DND-41 (cell line): ENCODE measurements at regions not wholly inside any gene's neighbourhood (a gene's known extent, or its start where the extent isn't known, plus 50 kb on each side); places are given as distances from the start of the nearest gene placed in this dataset.

ENCODE experiments used
- ATAC-seq: fragments of 200-7000 bp; cut with Tn5 transposase; 3 replicates; pipeline ENCODE4 v1.9.1; 2021; ENCODE audit warnings: low read depth; ENCODE audit not compliant: insufficient read depth
- DNase-seq: peaks from one replicate; pipeline ENCODE4 v3.0.0-alpha.2; 2020
- H2AFZ ChIP-seq: 2 replicates; pipeline ENCODE4 v1.6.0; 2012; ENCODE audit warnings: low read depth, low read length
- H3K27ac ChIP-seq: 2 replicates; pipeline ENCODE4 v1.5.1; 2012; ENCODE audit warnings: low read length, inconsistent platforms
- H3K27me3 ChIP-seq: fragments of 200-600 bp; sonication (generic); 2 replicates; pipeline ENCODE4 v1.6.0; 2012; ENCODE audit warnings: low read length, mild to moderate bottlenecking, inconsistent platforms; ENCODE audit not compliant: insufficient read depth, poor library complexity
- H3K36me3 ChIP-seq: 2 replicates; pipeline ENCODE4 v1.5.1; 2012; ENCODE audit warnings: low read length, inconsistent platforms; ENCODE audit not compliant: insufficient read depth
- H3K4me1 ChIP-seq: 2 replicates; pipeline ENCODE4 v1.5.1; 2012; ENCODE audit warnings: mild to moderate bottlenecking, low read length; ENCODE audit not compliant: insufficient read depth
- H3K4me2 ChIP-seq: 2 replicates; pipeline ENCODE4 v1.6.0; 2012; ENCODE audit warnings: mild to moderate bottlenecking, moderate library complexity, low read length, inconsistent platforms; ENCODE audit not compliant: insufficient read depth
- H3K4me3 ChIP-seq, 2 experiments: fragments of 200-600 bp in 1 of 2; shearing (Covaris generic) in 1 of 2; 2 replicates each; pipeline ENCODE4 v1.5.1; 2012 to 2016; ENCODE audit warnings: inconsistent platforms in 2 of 2, low read length in 2 of 2, mild to moderate bottlenecking in 2 of 2, low read depth in 1 of 2, moderate library complexity in 1 of 2
- H3K79me2 ChIP-seq: 2 replicates; pipeline ENCODE4 v1.6.0; 2012; ENCODE audit warnings: low read length, inconsistent platforms; ENCODE audit not compliant: insufficient read depth
- H3K9ac ChIP-seq: 2 replicates; pipeline ENCODE4 v1.6.0; 2012; ENCODE audit warnings: low read depth, mild to moderate bottlenecking, inconsistent platforms, low read length, moderate library complexity
- H3K9me3 ChIP-seq: 2 replicates; pipeline ENCODE4 v1.5.1; 2012; ENCODE audit warnings: low read length, moderate library complexity, mild to moderate bottlenecking, inconsistent platforms; ENCODE audit not compliant: insufficient read depth, severe bottlenecking
- H4K20me1 ChIP-seq: 2 replicates; pipeline ENCODE4 v1.6.0; 2012; ENCODE audit warnings: low read length; ENCODE audit not compliant: insufficient read depth
- EZH2 ChIP-seq: IDR thresholded peaks from 3 replicates; pipeline ENCODE4 v1.6.1; 2012; ENCODE audit warnings: borderline replicate concordance, low read depth, mild to moderate bottlenecking, moderate library complexity, low read length, inconsistent platforms; ENCODE audit not compliant: severe bottlenecking
- TF ChIP-seq, protein P1 (sequence below): IDR thresholded peaks from 2 replicates; pipeline ENCODE4 v1.5.1; 2012; ENCODE audit warnings: borderline replicate concordance, low read length, moderate library complexity, mild to moderate bottlenecking; ENCODE audit not compliant: poor library complexity, severe bottlenecking; ENCODE audit errors: extremely low read depth

DNA sequence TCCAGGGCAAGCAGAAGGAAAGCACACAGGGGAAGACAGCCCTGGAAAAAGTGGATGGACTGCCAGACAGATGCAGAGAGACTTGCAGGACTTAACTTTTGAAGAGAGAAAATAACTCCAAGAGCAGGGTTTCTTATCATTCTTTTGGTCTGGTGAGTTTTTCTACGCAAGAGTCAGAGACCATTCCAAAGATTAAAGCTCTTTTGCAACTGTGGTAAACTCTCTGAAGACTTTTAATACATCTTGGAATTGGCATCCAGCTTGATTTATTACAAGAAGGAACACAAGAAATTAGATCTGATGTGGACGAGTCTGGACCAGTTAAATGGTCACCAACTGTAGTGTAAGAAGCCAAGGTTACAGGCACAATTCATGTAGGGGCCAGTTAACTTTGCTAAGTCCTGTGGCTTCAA lies 153.4 kb downstream of the SIPA1L2 start:
- H3K27ac ChIP-seq = no peak overlapping the region
- H3K27me3 ChIP-seq = no peaks in the 10 kb centered on the region
- no peaks in the 10 kb centered on the region for H3K9me3 ChIP-seq
- H3K9ac ChIP-seq = no peak overlapping the region
- DNase-seq (no peak), ATAC-seq (no peak)
- H3K4me3 ChIP-seq = no peak overlapping the region
- no peaks in the 10 kb centered on the region for H3K79me2 ChIP-seq
- peaks cover 5% of the 10 kb centered on the region; the same call in 1 of the 2 replicates for H3K36me3 ChIP-seq
- no peaks in the 10 kb centered on the region for H4K20me1 ChIP-seq
- no peak overlapping the region for H2AFZ ChIP-seq
- no peak for TF ChIP-seq EZH2
- TF ChIP-seq, protein P1, sequence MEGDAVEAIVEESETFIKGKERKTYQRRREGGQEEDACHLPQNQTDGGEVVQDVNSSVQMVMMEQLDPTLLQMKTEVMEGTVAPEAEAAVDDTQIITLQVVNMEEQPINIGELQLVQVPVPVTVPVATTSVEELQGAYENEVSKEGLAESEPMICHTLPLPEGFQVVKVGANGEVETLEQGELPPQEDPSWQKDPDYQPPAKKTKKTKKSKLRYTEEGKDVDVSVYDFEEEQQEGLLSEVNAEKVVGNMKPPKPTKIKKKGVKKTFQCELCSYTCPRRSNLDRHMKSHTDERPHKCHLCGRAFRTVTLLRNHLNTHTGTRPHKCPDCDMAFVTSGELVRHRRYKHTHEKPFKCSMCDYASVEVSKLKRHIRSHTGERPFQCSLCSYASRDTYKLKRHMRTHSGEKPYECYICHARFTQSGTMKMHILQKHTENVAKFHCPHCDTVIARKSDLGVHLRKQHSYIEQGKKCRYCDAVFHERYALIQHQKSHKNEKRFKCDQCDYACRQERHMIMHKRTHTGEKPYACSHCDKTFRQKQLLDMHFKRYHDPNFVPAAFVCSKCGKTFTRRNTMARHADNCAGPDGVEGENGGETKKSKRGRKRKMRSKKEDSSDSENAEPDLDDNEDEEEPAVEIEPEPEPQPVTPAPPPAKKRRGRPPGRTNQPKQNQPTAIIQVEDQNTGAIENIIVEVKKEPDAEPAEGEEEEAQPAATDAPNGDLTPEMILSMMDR = no peak
- H3K4me1 ChIP-seq = no peaks in the 10 kb centered on the region
- H3K4me2 ChIP-seq = no peak overlapping the region

DNA sequence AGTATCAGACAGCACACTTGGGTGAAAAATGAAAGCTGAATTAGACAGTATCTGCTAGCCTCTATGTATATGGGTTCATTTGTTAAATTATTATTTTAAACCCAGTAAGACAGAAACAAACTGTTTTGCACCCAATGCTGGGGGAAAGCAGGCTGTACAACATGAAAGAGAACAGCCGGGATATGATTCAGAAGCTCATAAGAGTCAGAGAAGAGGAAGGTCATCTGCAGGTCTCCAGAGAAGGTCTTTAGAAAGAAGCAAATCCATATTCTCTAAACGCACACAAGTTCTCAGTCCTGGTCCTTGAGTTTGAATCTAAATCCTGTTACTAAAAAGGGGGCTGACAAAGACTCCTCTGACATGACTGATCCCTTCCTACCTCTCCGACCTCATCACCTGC lies 155.1 kb downstream of the SIPA1L2 start:
- H4K20me1 ChIP-seq = no peaks in the 10 kb centered on the region
- H3K4me3 ChIP-seq = no peak overlapping the region
- H3K4me1 ChIP-seq = no peaks in the 10 kb centered on the region
- TF ChIP-seq, protein P1 = no peak
- TF ChIP-seq EZH2 = no peak
- H3K27me3 ChIP-seq = no peaks in the 10 kb centered on the region
- H3K36me3 ChIP-seq = peaks cover 7% of the 10 kb centered on the region
- no peak overlapping the region for H3K9ac ChIP-seq
- no peak overlapping the region for H2AFZ ChIP-seq
- ATAC-seq (no peak), DNase-seq (no peak)
- H3K9me3 ChIP-seq = no peaks in the 10 kb centered on the region
- H3K4me2 ChIP-seq = no peak overlapping the region
- no peak overlapping the region for H3K27ac ChIP-seq
- no peaks in the 10 kb centered on the region for H3K79me2 ChIP-seq

DNA sequence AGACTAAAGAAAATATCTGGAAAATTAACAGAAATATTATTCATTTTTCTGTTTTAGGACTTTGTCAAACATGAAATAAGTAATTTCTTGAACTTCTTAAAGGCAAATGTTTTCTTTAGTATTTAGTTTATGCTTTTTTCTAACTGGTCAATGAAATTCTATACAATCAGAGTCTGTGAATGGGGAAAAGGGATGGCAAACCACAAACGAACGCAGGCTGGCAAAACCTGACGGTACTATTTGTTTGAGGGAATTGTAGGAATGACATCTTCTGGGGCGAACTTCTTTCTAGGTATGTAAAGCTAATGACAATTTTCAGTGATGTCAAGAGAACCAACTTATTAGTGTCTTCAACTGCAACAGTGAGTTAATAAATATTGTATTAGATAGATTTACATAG lies 156.0 kb downstream of the SIPA1L2 start:
- no peak for ATAC-seq
- Histone ChIP-seq H3K4me2 (no peak overlapping the region), H3K27me3 (no peaks in the 10 kb centered on the region), H3K9ac (no peak overlapping the region), H4K20me1 (no peaks in the 10 kb centered on the region), H3K4me1 (no peaks in the 10 kb centered on the region), H2AFZ (no peak overlapping the region), H3K36me3 (peaks cover 7% of the 10 kb centered on the region), H3K9me3 (no peaks in the 10 kb centered on the region), H3K27ac (no peak overlapping the region), H3K79me2 (no peaks in the 10 kb centered on the region), H3K4me3 (no peak overlapping the region)
- DNase-seq = no peak
- TF ChIP-seq, protein P1 = no peak
- no peak for TF ChIP-seq EZH2

DNA sequence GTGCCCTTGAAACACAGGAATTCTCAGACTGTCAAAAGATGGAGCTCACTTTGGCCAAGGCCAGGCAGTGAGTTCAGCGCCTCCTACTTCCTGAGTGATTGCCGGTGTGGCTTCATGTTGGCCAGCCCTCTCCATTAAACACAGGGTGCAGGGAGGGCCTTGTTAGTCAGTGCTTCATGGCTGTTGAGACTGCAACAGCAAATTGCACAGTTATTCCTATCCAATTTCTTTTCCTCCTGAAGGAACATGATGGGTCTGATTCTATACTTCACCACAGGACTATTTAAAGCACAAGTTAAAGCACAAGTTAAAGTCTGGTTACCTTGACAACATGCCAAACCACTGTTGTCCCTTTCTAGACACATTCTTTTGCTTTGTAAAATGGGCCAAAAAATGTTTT lies 156.6 kb downstream of the SIPA1L2 start:
- Histone ChIP-seq H3K4me1 (0 out of 2 replicates have a peak, but pooled peaks cover under 1% of the 10 kb centered on the region), H3K4me3 (no peak overlapping the region), H3K36me3 (peaks cover 7% of the 10 kb centered on the region), H4K20me1 (no peaks in the 10 kb centered on the region), H3K79me2 (no peaks in the 10 kb centered on the region), H3K27me3 (no peaks in the 10 kb centered on the region), H3K4me2 (no peak overlapping the region), H3K9me3 (no peaks in the 10 kb centered on the region), H3K27ac (no peak overlapping the region), H2AFZ (no peak overlapping the region), H3K9ac (no peak overlapping the region)
- ATAC-seq (no peak), DNase-seq (no peak)
- TF ChIP-seq EZH2 = no peak
- TF ChIP-seq, protein P1 = no peak
